AG10803 (cell line): ENCODE measurements at regions not wholly inside any gene's neighbourhood (a gene's known extent, or its start where the extent isn't known, plus 50 kb on each side); places are given as distances from the start of the nearest gene placed in this dataset.

Source experiments
- DNase-seq: peaks from one replicate; pipeline ENCODE4 v3.0.0; 2010; ENCODE audit warnings: low read depth
- H3K4me3 ChIP-seq: 2 replicates; pipeline ENCODE4 v1.5.1; 2011; ENCODE audit warnings: mild to moderate bottlenecking, low read length, control low read depth
- CTCF ChIP-seq: conservative IDR thresholded peaks from 2 replicates; pipeline ENCODE4 v1.5.1; 2011; ENCODE audit warnings: mild to moderate bottlenecking, low read length, control low read depth, inconsistent platforms

GRCh38 chr1:88451856-88452255 is 232.2 kb upstream of the PKN2 start:
- TF ChIP-seq CTCF = no peak
- no peak for DNase-seq

GRCh38 chr1:88453295-88453694 is 230.8 kb upstream of the PKN2 start:
- TF ChIP-seq CTCF = no peak
- DNase-seq = no peak
- H3K4me3 ChIP-seq = no peak overlapping the region

More at GRCh38 chr1:88451856-88452255, 232.2 kb upstream of the PKN2 start:
- H3K4me3 ChIP-seq = no peak overlapping the region

- DNase-seq = no peak
- TF ChIP-seq CTCF = no peak
- H3K4me3 ChIP-seq = no peak overlapping the region
These were observed 229.3 kb upstream of the PKN2 start for GRCh38 chr1:88454781-88455180.

DNA sequence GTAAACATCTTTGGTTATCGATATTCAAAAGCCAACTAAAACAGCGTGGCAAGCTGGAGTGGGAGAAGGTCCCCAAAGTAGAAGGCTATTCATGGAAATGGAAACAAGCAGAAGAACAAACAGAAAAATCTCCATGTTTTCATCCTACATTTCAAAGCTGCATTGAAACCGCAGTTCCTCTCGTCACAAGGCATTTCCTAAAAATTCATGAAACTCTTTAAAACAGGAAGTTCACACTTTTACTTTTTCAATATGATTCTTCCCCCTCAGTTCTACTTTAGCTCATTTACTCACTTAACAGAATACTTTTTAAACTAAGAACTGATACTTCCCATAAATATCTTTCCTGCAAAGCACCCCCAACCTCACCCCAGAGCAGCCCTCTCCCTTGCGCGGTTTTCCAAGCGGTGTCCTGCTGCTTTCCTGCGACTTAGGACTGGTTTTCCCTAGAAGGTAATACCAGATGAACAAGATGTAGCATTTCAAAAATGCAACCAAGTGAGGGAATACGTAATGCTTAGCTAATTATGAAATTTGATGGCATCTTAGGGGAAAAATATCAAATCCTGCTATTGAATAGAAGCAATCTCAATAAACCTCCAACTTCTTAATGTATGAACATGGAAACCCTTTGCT is 228.3 kb upstream of the PKN2 start:
- H3K4me3 ChIP-seq = no peak overlapping the region
- no peak for DNase-seq
- no peak for TF ChIP-seq CTCF

DNA sequence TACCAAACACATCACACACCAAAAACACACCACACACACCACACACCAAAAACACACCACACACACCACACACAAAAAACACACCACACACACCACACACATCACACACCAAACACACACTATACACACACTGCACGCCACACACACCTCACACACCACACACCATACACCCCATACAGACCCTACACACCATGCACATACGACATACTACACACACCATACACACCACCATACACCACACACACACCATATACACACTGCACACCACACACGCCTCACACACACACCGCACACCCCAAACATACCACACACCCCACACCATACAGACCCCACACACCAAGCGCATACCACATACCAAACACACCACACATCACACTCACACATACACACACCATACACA is 226.9 kb upstream of the PKN2 start:
- no peak overlapping the region for H3K4me3 ChIP-seq
- no peak for TF ChIP-seq CTCF
- no peak for DNase-seq

- DNase-seq = no peak
- no peak overlapping the region for H3K4me3 ChIP-seq
- no peak for TF ChIP-seq CTCF
These were observed 223.1 kb upstream of the PKN2 start for GRCh38 chr1:88461007-88461406.

DNA sequence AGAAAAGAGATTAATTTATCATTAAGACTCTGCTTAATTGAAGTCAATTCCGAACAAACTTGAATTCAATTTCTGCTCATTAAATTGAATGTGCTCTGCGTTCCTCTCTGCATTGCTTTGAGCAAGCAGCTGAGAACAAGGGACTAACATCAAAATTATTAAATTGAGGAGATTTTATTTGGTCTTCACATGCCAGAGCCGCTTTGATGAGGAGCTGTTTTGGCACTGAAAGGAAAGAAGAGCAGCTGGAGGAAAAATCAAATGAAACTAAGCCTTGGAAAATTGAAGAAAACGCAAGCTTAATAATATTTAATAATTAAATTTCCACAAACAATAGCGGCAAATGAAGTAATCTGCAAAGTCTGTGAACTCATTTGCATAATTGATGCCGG is 222.0 kb upstream of the PKN2 start:
- H3K4me3 ChIP-seq = peak overlapping the region; percentile 48
- no peak for DNase-seq
- no peak for TF ChIP-seq CTCF
